ENCODE measurements at regions not wholly inside any gene's neighbourhood (a gene's known extent, or its start where the extent isn't known, plus 50 kb on each side); places are given as distances from the start of the nearest gene placed in this dataset.
"Not testable (repeated sequence)": the region's sequence is repeated elsewhere in the genome, so short reads cannot be mapped to it uniquely, and the experiment has no call there.

- TF ChIP-seq POLR2A, CTCF (IDR thresholded peaks at IDR 0.05): not testable (repeated sequence)
Observed at GRCh38 chr14:89506891-89507452, 89.9 kb upstream of the FOXN3 start.

Measured in right lobe of liver (tissue), 4 donors.